Endometrial microvascular endothelial cells (primary cell): ENCODE measurements at regions not wholly inside any gene's neighbourhood (a gene's known extent, or its start where the extent isn't known, plus 50 kb on each side); places are given as distances from the start of the nearest gene placed in this dataset.

Experiments
- in situ Hi-C: cut with HindIII; loops from 2 replicates; pipeline ENCODE4 v1.10.0; 2017; ENCODE audit warnings: low sequenced_read_pairs, low pct_unique_long_range_greater_than_20kb; ENCODE audit errors: inconsistent ontology term

DNA sequence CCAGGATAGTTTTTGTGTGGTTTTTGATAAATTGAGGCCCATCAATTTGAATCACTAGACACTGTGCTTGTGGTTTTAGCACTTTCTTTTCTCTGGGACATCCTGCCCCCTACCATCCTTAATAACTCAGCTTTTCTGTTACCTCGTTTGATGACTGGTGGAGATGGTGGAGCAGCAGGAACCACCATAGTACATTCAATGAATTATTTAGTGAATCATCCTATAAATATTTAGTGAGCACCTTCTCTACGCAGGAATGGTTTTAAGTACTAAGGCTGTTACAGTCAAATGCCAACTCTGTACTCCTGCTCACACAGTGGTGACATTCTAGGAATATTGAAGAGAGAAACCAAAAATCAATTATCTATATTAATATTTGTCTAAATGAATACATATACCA, 585.2 kb downstream of the HAO1 start:
- in situ Hi-C loops: no loop called here

- in situ Hi-C loops: no loop called here
These were observed 581.6 kb downstream of the HAO1 start for GRCh38 chr20:7358670-7359069.

DNA sequence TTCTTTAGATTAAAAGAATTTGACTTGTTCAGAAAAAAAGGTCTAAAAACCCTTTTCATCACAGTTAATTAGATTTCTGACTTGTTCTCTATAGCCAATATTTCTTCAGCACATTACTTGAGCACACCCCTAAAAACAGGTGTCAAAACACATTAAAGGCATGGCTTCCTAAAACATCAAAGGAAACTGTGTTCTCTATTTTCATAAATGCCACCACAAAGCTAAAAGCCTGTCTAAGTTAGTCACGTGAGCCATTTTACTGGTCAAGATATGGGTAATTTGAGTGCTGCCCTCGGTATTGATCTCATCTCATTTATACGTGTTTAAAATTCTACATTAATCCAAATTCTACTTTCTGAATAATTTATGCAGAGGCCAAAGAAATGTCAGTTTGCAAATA, 580.5 kb downstream of the HAO1 start:
- in situ Hi-C loops: no loop called here

- in situ Hi-C loops: no loop called here
These were observed 578.9 kb downstream of the HAO1 start for GRCh38 chr20:7361321-7361720.

GRCh38 chr20:7361931-7362330, 578.3 kb downstream of the HAO1 start:
- in situ Hi-C loops: no loop called here

DNA sequence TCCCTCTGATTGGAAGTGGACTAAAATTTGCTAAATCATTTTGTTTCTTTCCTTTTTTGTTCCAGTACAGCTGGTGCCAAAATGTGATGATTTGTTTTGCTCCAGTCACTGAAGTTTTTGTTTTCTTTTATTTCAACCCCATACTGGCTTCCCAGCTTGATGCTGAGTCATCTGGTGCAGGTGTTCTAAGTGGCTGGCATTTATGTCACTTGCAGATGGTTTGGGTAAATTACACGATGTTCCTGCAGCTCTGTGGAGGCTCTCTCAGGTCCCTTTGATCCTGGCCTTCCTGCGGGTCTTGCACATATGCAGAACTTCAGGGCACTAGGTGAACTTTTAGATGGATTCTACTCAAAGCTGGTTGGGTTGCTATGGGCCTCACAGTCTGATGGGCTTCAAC, 577.7 kb downstream of the HAO1 start:
- in situ Hi-C loops: no loop called here

DNA sequence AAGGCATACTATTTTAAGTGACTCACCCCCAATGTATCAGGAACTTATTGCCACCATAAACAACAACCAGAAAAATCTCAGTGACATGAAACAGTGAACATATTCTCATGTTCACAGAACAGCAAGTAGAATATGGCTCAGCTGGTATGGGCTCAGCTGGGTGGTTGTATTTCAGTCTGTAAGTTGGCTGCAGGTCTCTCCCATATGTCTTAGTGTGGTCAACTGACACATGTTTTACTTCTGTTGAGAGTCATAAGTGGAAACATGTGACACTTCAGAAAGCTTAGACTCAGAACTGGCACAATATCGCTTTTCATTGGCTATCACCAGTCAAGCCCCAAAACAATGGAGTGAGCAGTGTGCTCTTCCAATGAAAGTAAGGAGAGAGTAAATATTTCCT, 574.1 kb downstream of the HAO1 start:
- in situ Hi-C loops: no loop called here

GRCh38 chr20:7371518-7372163, 568.6 kb downstream of the HAO1 start:
- in situ Hi-C loops: no loop called here

DNA sequence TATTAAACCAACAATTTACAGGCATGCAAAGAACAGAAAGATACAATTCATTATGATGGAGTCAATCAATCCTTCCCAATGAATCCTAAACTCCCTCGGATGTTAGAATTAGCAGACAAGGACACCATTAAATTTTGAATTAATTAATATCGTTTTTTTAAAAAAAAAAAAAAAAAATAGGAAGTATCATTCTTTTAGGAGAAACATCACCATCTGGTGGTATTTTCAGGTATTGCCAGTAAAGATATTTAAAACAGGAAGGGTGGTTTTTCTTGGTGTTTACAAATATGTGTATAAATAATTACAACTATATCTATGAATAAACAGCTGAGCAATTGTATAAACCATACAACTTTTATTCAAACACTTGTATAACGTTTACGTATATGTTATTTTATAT, 564.4 kb downstream of the HAO1 start:
- in situ Hi-C loops: loop anchor here (25.0 kb wide), 1 partner anchor 486 kb away; no protein-coding TSS in a partner anchor

DNA sequence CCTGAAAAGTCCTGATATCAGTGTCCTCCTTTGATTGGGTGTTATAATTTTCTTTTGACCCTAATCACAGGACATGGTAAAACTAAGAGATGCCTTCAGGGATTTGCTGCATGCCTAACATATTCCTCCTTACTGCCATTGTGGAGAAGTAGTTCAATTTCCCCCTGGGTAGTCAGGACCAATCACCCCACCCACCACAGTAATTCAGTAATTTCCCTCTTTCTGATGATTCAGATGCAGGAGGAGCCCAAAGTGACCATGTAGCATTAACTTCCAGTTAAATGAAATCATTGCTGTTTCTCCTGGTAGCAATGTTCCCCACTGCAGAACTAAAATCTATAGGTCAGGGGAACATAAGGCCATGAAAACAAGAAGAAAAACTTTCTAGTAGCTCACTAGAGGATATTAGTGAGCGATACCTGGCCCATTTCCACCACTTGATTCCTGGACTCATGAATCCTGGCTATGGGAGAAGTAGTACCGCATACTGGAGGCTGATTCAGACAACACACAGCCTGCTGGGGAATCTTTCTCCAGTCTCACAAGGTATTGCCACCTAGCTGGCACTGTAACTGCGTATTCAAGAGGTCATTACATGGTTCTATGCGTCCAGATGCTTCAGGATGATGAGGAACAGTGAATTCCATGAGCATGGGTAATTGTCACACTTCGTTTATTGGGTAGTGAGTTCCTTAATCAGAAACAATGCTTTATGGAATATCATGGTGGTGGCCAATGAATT, 561.2 kb downstream of the HAO1 start:
- in situ Hi-C loops: loop anchor here (25.0 kb wide), 1 partner anchor 483 kb away; no protein-coding TSS in a partner anchor

DNA sequence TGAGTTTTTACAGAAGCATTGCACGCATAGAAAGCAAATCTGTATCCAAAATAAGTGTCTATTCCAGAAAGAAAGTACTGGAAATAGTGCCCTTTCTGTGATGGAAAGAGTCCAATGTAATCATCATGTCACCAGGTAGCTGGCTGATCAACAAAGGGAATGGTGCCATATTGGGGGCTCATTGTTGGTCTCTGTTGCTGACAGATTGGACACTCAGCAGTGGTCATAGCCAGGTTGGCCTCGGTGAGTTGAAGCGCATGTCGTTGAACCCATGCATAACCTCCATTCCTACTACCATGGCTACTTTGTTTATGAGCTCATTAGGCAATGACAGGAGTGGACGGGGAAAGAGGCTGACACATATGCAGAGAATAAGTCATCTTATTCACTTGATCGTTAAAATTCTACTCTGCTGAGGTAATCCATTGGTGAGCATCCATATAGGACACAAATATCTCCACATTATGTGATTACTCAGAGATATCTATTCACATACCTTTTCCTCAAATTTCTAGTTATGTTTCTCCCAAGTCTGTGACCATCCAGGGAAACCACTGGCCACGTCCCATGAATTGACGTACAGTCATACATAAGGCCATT, 560.5 kb downstream of the HAO1 start:
- in situ Hi-C loops: loop anchor here (25.0 kb wide), 1 partner anchor 483 kb away; no protein-coding TSS in a partner anchor

GRCh38 chr20:7383216-7383615, 557.0 kb downstream of the HAO1 start:
- in situ Hi-C loops: loop anchor here (25.0 kb wide), 1 partner anchor 479 kb away; no protein-coding TSS in a partner anchor

DNA sequence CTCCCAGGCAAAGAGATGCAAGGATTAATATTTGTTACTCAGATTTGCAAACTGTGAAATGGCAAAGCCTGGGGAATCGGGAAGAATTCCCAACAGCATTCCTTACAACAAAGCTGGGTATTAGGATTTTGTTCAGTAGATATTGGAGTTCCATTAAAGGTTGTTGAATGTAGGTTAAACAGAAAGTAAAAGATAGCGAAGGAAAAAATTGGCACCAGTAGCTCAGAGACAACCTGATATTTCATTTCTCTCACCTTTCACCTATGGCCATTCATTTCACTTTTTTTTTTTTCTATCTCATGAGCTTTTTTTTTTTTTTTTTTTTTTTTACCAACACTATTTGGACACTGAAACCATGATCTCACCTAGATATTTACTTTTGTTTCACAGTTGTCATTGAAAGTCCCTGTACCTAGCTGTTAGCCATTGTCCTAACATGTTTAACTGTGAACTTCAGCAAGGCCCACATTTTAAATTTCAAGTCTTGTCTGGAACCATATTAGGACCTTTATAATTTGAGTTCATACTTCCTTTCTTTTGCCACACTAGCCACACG, 552.5 kb downstream of the HAO1 start:
- in situ Hi-C loops: loop anchor here (25.0 kb wide), 1 partner anchor 475 kb away; no protein-coding TSS in a partner anchor

- in situ Hi-C loops: loop anchor here (25.0 kb wide), 1 partner anchor 473 kb away; no protein-coding TSS in a partner anchor
These were observed 551.0 kb downstream of the HAO1 start for GRCh38 chr20:7389216-7389615.

- in situ Hi-C loops: loop anchor here (25.0 kb wide), 1 partner anchor 470 kb away; no protein-coding TSS in a partner anchor
These were observed 547.6 kb downstream of the HAO1 start for GRCh38 chr20:7392542-7393206.

GRCh38 chr20:7399114-7399513, 541.1 kb downstream of the HAO1 start:
- in situ Hi-C loops: loop anchor here (25.0 kb wide), 1 partner anchor 463 kb away; no protein-coding TSS in a partner anchor

DNA sequence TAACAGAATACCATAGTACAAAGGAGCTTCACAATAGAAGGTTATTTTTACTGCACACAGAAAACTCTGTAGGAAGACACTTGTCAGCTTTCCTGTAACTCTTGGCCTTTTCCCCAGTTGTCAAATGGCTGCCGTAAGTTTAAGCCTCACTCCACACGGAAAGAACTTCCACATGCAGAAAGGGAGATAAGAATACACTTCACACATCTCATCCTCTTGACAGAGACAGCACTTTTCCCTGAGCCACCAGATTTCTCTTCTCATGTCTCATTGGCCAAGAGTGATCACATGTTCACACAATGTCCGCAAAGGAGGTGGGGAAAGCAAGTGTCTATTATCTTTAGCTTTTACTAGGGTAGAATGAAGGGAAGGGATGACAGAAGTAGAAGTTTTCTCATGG, 540.7 kb downstream of the HAO1 start:
- in situ Hi-C loops: loop anchor here (25.0 kb wide), 1 partner anchor 463 kb away; no protein-coding TSS in a partner anchor

GRCh38 chr20:7406671-7407070, 533.6 kb downstream of the HAO1 start:
- in situ Hi-C loops: no loop called here

GRCh38 chr20:7410150-7410549, 530.1 kb downstream of the HAO1 start:
- in situ Hi-C loops: no loop called here
